Thymus (tissue), 11 donors: ENCODE measurements at regions not wholly inside any gene's neighbourhood (a gene's known extent, or its start where the extent isn't known, plus 50 kb on each side); places are given as distances from the start of the nearest gene placed in this dataset.

Experiments
- DNase-seq, 9 donors: peaks; one replicate each; pipeline ENCODE4 v3.0.0-alpha.2; 2013; ENCODE audit warnings: low spot score in 9 of 9, low read depth in 6 of 9, missing footprints in 1 of 9
- H3K27ac ChIP-seq, 2 donors: one replicate each; pipeline ENCODE4 v1.5.1; 2013; ENCODE audit warnings: control low read depth in 1 of 2, low read depth in 1 of 2, low read length in 1 of 2, mild to moderate bottlenecking in 1 of 2, moderate library complexity in 1 of 2
- H3K27me3 ChIP-seq, 2 donors: one replicate each; pipeline ENCODE4 v1.5.1; 2013; ENCODE audit warnings: low read length in 1 of 2; ENCODE audit not compliant: control insufficient read depth in 2 of 2, insufficient read depth in 1 of 2
- H3K36me3 ChIP-seq, 2 donors: one replicate each; pipeline ENCODE4 v1.5.1; 2013; ENCODE audit warnings: low read length in 1 of 2, mild to moderate bottlenecking in 1 of 2, moderate library complexity in 1 of 2; ENCODE audit not compliant: control insufficient read depth in 2 of 2, insufficient read depth in 2 of 2
- H3K4me1 ChIP-seq, 2 donors: one replicate each; pipeline ENCODE4 v1.5.1; 2013; ENCODE audit warnings: low read length in 2 of 2; ENCODE audit not compliant: control insufficient read depth in 2 of 2, insufficient read depth in 2 of 2
- H3K4me3 ChIP-seq, 2 donors: one replicate each; pipeline ENCODE4 v1.5.1; 2013; ENCODE audit warnings: low read length in 2 of 2, control low read depth in 1 of 2, mild to moderate bottlenecking in 1 of 2
- H3K9me3 ChIP-seq, 2 donors: one replicate each; pipeline ENCODE4 v1.5.1; 2013; ENCODE audit warnings: low read length in 1 of 2, mild to moderate bottlenecking in 1 of 2; ENCODE audit not compliant: control insufficient read depth in 2 of 2, insufficient read depth in 1 of 2
- WGBS: extraction: QIAGEN DNeasy Blood & Tissue Kit; methylation state at CpG from one replicate; pipeline ENCODE4 v1.1.7; 2013; 5-methylcytosine and 5-hydroxymethylcytosine counted together
- donor health status: healthy.

- H3K27ac ChIP-seq = no peak overlapping the region
- H3K4me3 ChIP-seq = no peak overlapping the region
- 90% methylated on average over 5 of the region's 5 CpGs for WGBS
- DNase-seq = no peak
- no peaks in the 10 kb centered on the region for H3K36me3 ChIP-seq
- H3K9me3 ChIP-seq = no peaks in the 10 kb centered on the region
- H3K27me3 ChIP-seq = no peaks in the 10 kb centered on the region
- H3K4me1 ChIP-seq = no peaks in the 10 kb centered on the region
Measured at GRCh38 chr4:23717528-23718248, 172.2 kb downstream of the PPARGC1A start.

GRCh38 chr4:23710298-23710697 is 179.5 kb downstream of the PPARGC1A start:
- Histone ChIP-seq H3K36me3 (no peaks in the 10 kb centered on the region), H3K9me3 (no peaks in the 10 kb centered on the region)
- 95% methylated on average over 1 of the region's 1 CpG for WGBS

GRCh38 chr4:23707652-23708026 is 182.2 kb downstream of the PPARGC1A start:
- Histone ChIP-seq H3K4me3 (no peak overlapping the region), H3K9me3 (no peaks in the 10 kb centered on the region), H3K27me3 (no peaks in the 10 kb centered on the region), H3K27ac (no peak overlapping the region), H3K4me1 (no peaks in the 10 kb centered on the region), H3K36me3 (no peaks in the 10 kb centered on the region)
- WGBS = 94% methylated on average over 2 of the region's 2 CpGs
- no peak for DNase-seq

More at GRCh38 chr4:23710298-23710697, 179.5 kb downstream of the PPARGC1A start:
- Histone ChIP-seq H3K27me3 (no peaks in the 10 kb centered on the region), H3K27ac (no peak overlapping the region), H3K4me3 (no peak overlapping the region), H3K4me1 (no peaks in the 10 kb centered on the region)
- no peak for DNase-seq

- Histone ChIP-seq H3K9me3 (no peaks in the 10 kb centered on the region), H3K27ac (no peak overlapping the region), H3K4me1 (no peaks in the 10 kb centered on the region), H3K4me3 (no peak overlapping the region), H3K36me3 (no peaks in the 10 kb centered on the region), H3K27me3 (no peaks in the 10 kb centered on the region)
- WGBS = 94% methylated on average over 4 of the region's 4 CpGs
- no peak for DNase-seq
Measured at GRCh38 chr4:23706972-23707651, 182.7 kb downstream of the PPARGC1A start.

- no peaks in the 10 kb centered on the region for H3K9me3 ChIP-seq
- DNase-seq = no peak
- 97% methylated on average over 4 of the region's 4 CpGs for WGBS
- no peak overlapping the region for H3K4me3 ChIP-seq
- H3K27ac ChIP-seq = no peak overlapping the region
- H3K27me3 ChIP-seq = no peaks in the 10 kb centered on the region
- no peaks in the 10 kb centered on the region for H3K36me3 ChIP-seq
- no peaks in the 10 kb centered on the region for H3K4me1 ChIP-seq
Measured at GRCh38 chr4:23700197-23700596, 189.7 kb downstream of the PPARGC1A start.

- Histone ChIP-seq H3K36me3 (no peaks in the 10 kb centered on the region), H3K27ac (no peak overlapping the region), H3K27me3 (no peaks in the 10 kb centered on the region), H3K4me1 (no peaks in the 10 kb centered on the region), H3K9me3 (no peaks in the 10 kb centered on the region), H3K4me3 (no peak overlapping the region)
- WGBS = 88% methylated on average over 3 of the region's 3 CpGs
- no peak for DNase-seq
Measured at GRCh38 chr4:23697722-23698121, 192.1 kb downstream of the PPARGC1A start.

GRCh38 chr4:23697001-23697528 is 192.8 kb downstream of the PPARGC1A start:
- H3K9me3 ChIP-seq = no peaks in the 10 kb centered on the region
- H3K36me3 ChIP-seq = no peaks in the 10 kb centered on the region
- DNase-seq = no peak
- no peak overlapping the region for H3K27ac ChIP-seq
- WGBS = 61% methylated on average over 1 of the region's 1 CpG
- no peaks in the 10 kb centered on the region for H3K27me3 ChIP-seq
- no peaks in the 10 kb centered on the region for H3K4me1 ChIP-seq
- H3K4me3 ChIP-seq = no peak overlapping the region

GRCh38 chr4:23686169-23686897 is 203.5 kb downstream of the PPARGC1A start:
- no peaks in the 10 kb centered on the region for H3K36me3 ChIP-seq

GRCh38 chr4:23685471-23685870 is 204.4 kb downstream of the PPARGC1A start:
- no peak for DNase-seq
- no peaks in the 10 kb centered on the region for H3K27me3 ChIP-seq
- 89% methylated on average over 4 of the region's 4 CpGs for WGBS
- H3K27ac ChIP-seq = no peak overlapping the region
- H3K4me1 ChIP-seq = no peaks in the 10 kb centered on the region
- H3K36me3 ChIP-seq = no peaks in the 10 kb centered on the region
- H3K4me3 ChIP-seq = no peak overlapping the region
- H3K9me3 ChIP-seq = peaks cover 0 to 3% of the 10 kb centered on the region in 2 donors

More at GRCh38 chr4:23686169-23686897, 203.5 kb downstream of the PPARGC1A start:
- H3K27ac ChIP-seq = no peak overlapping the region
- DNase-seq = no peak
- no peaks in the 10 kb centered on the region for H3K27me3 ChIP-seq
- H3K9me3 ChIP-seq = peaks cover 0 to 3% of the 10 kb centered on the region in 2 donors
- 97% methylated on average over 3 of the region's 3 CpGs for WGBS
- H3K4me3 ChIP-seq = no peak overlapping the region
- H3K4me1 ChIP-seq = no peaks in the 10 kb centered on the region
